ENCODE measurements at regions not wholly inside any gene's neighbourhood (a gene's known extent, or its start where the extent isn't known, plus 50 kb on each side); places are given as distances from the start of the nearest gene placed in this dataset.

- TF ChIP-seq CTCF (IDR thresholded peaks at IDR 0.05) = no peak
- no peak overlapping the region for H3K4me3 ChIP-seq (ENCODE audit: low read length)
- peaks cover 0 to 6% of the 10 kb centered on the region in 2 donors for H3K9me3 Mint-ChIP-seq
- H3K36me3 ChIP-seq (ENCODE audit: control insufficient read depth, insufficient read depth, low read length) = no peaks in the 10 kb centered on the region
- H3K4me3 Mint-ChIP-seq = no peak overlapping the region
- no peaks in the 10 kb centered on the region for H3K4me1 ChIP-seq (ENCODE audit: control insufficient read depth, insufficient read depth, low read length)
- 100% methylated on average over 1 of the region's 1 CpG for WGBS (ENCODE audit: insufficient coverage)
- DNase-seq = no peak
- no peak overlapping the region for H3K27ac ChIP-seq (ENCODE audit: low read length)
- H3K36me3 Mint-ChIP-seq = no peaks in the 10 kb centered on the region
- no peaks in the 10 kb centered on the region for H3K4me1 Mint-ChIP-seq
- no peak for ATAC-seq
- intact Hi-C loops (cut with micrococcal nuclease) = no loop called here
- no peaks in the 10 kb centered on the region for H3K27me3 Mint-ChIP-seq (ENCODE audit: low read depth in 2 of 2)
- H3K9me3 ChIP-seq (ENCODE audit: control insufficient read depth, insufficient read depth, low read length) = no peaks in the 10 kb centered on the region
- H3K27me3 ChIP-seq (ENCODE audit: control insufficient read depth, insufficient read depth, low read length) = no peaks in the 10 kb centered on the region
- H3K27ac Mint-ChIP-seq = no peak overlapping the region
These were observed 259.4 kb downstream of the TLR4 start for GRCh38 chr9:117963493-117964090.

GRCh38 chr9:117970276-117971050 lies 266.3 kb downstream of the TLR4 start:
- no peak overlapping the region for H3K4me3 Mint-ChIP-seq
- H3K27me3 Mint-ChIP-seq (ENCODE audit: low read depth in 2 of 2) = peaks cover 0 to 2% of the 10 kb centered on the region in 2 donors
- TF ChIP-seq CTCF (IDR thresholded peaks at IDR 0.05) = no peak
- ATAC-seq (no peak), DNase-seq (no peak)
- Histone ChIP-seq H3K27ac (ENCODE audit: low read length) (no peak overlapping the region), H3K9me3 (ENCODE audit: control insufficient read depth, insufficient read depth, low read length) (no peaks in the 10 kb centered on the region), H3K27me3 (ENCODE audit: control insufficient read depth, insufficient read depth, low read length) (no peaks in the 10 kb centered on the region), H3K4me1 (ENCODE audit: control insufficient read depth, insufficient read depth, low read length) (no peaks in the 10 kb centered on the region), H3K36me3 (ENCODE audit: control insufficient read depth, insufficient read depth, low read length) (no peaks in the 10 kb centered on the region), H3K4me3 (ENCODE audit: low read length) (no peak overlapping the region)
- WGBS (ENCODE audit: insufficient coverage) = 83% methylated on average over 6 of the region's 7 CpGs
- H3K4me1 Mint-ChIP-seq = no peaks in the 10 kb centered on the region
- H3K36me3 Mint-ChIP-seq = no peaks in the 10 kb centered on the region
- H3K27ac Mint-ChIP-seq = no peak overlapping the region
- intact Hi-C loops (cut with micrococcal nuclease) = no loop called here
- H3K9me3 Mint-ChIP-seq = peaks cover 0 to 8% of the 10 kb centered on the region in 2 donors

- peaks cover 0 to 2% of the 10 kb centered on the region in 2 donors for H3K27me3 Mint-ChIP-seq (ENCODE audit: low read depth in 2 of 2)
These were observed 269.9 kb downstream of the TLR4 start for GRCh38 chr9:117974108-117974507.

More at GRCh38 chr9:117974108-117974507, 269.9 kb downstream of the TLR4 start:
- Histone ChIP-seq H3K36me3 (ENCODE audit: control insufficient read depth, insufficient read depth, low read length) (no peaks in the 10 kb centered on the region), H3K9me3 (ENCODE audit: control insufficient read depth, insufficient read depth, low read length) (no peaks in the 10 kb centered on the region), H3K27ac (ENCODE audit: low read length) (no peak overlapping the region), H3K4me1 (ENCODE audit: control insufficient read depth, insufficient read depth, low read length) (no peaks in the 10 kb centered on the region), H3K4me3 (ENCODE audit: low read length) (no peak overlapping the region), H3K27me3 (ENCODE audit: control insufficient read depth, insufficient read depth, low read length) (no peaks in the 10 kb centered on the region)
- WGBS (ENCODE audit: insufficient coverage) = 89% methylated on average over 2 of the region's 3 CpGs
- Mint-ChIP-seq H3K36me3 (no peaks in the 10 kb centered on the region), H3K4me3 (no peak overlapping the region), H3K27ac (no peak overlapping the region), H3K9me3 (peaks cover 2 to 3% of the 10 kb centered on the region in 2 donors), H3K4me1 (no peaks in the 10 kb centered on the region)
- no peak for TF ChIP-seq CTCF (IDR thresholded peaks at IDR 0.05)
- ATAC-seq = no peak
- no peak for DNase-seq
- intact Hi-C loops (cut with micrococcal nuclease) = no loop called here

Measured in natural killer cell (primary cell).